ENCODE measurements at regions not wholly inside any gene's neighbourhood (a gene's known extent, or its start where the extent isn't known, plus 50 kb on each side); places are given as distances from the start of the nearest gene placed in this dataset.

- in situ Hi-C loops (cut with MboI): no loop called here
- Histone ChIP-seq H3K4me2 (ENCODE audit: unreplicated experiment) (no peak overlapping the region), H3K4me1 (ENCODE audit: insufficient read depth) (peaks cover 21% of the 10 kb centered on the region), H3K27ac (no peak overlapping the region), H3K9me3 (ENCODE audit: low read depth) (no peaks in the 10 kb centered on the region), H3K79me2 (ENCODE audit: insufficient read depth) (no peaks in the 10 kb centered on the region), H3K9ac (no peak overlapping the region), H3K36me3 (ENCODE audit: low read depth) (no peaks in the 10 kb centered on the region), H3K4me3 (no peak overlapping the region), H3K27me3 (replicated peaks; ENCODE audit: insufficient read depth) (no peaks in the 10 kb centered on the region), H3F3A (ENCODE audit: insufficient read depth) (peaks cover 9% of the 10 kb centered on the region), H4K20me1 (ENCODE audit: insufficient read depth) (no peaks in the 10 kb centered on the region), H2AFZ (no peak overlapping the region), H3K9me2 (ENCODE audit: insufficient read depth) (no peaks in the 10 kb centered on the region)
- TF ChIP-seq EZH2phosphoT487 (IDR thresholded peaks at IDR 0.05; ENCODE audit: insufficient read depth, low read depth) (no peak), EZH2 (IDR thresholded peaks at IDR 0.05; ENCODE audit: insufficient read depth, poor library complexity, severe bottlenecking) (no peak)
- no peak for DNase-seq
- WGBS, 2 experiments (ENCODE audit: low coverage in 1 of 2, low lambda C conversion rate in 2 of 2, missing lambda C conversion rate in 2 of 2): 78 to 82% methylated on average over 2 of the region's 2 CpGs
Observed at GRCh38 chr17:17405673-17406072, 71.1 kb upstream of the MED9 start.

GRCh38 chr17:17406225-17406624 is 70.6 kb upstream of the MED9 start:
- TF ChIP-seq EZH2 (IDR thresholded peaks at IDR 0.05; ENCODE audit: insufficient read depth, poor library complexity, severe bottlenecking): no peak
- TF ChIP-seq EZH2phosphoT487 (IDR thresholded peaks at IDR 0.05; ENCODE audit: insufficient read depth, low read depth): no peak
- Histone ChIP-seq H4K20me1 (ENCODE audit: insufficient read depth) (no peaks in the 10 kb centered on the region), H3K4me3 (no peak overlapping the region), H3K9me2 (ENCODE audit: insufficient read depth) (no peaks in the 10 kb centered on the region), H3K4me1 (ENCODE audit: insufficient read depth) (peaks cover 19% of the 10 kb centered on the region), H3K79me2 (ENCODE audit: insufficient read depth) (no peaks in the 10 kb centered on the region), H3K27ac (no peak overlapping the region), H3K36me3 (ENCODE audit: low read depth) (no peaks in the 10 kb centered on the region), H3K27me3 (replicated peaks; ENCODE audit: insufficient read depth) (no peaks in the 10 kb centered on the region), H3K4me2 (ENCODE audit: unreplicated experiment) (no peak overlapping the region), H3K9me3 (ENCODE audit: low read depth) (no peaks in the 10 kb centered on the region), H3K9ac (no peak overlapping the region), H2AFZ (no peak overlapping the region), H3F3A (ENCODE audit: insufficient read depth) (peaks cover 10% of the 10 kb centered on the region)
- WGBS, 2 experiments (ENCODE audit: low coverage in 1 of 2, low lambda C conversion rate in 2 of 2, missing lambda C conversion rate in 2 of 2): 92 to 93% methylated on average over 7 of the region's 7 CpGs
- no peak for DNase-seq
- in situ Hi-C loops (cut with MboI): no loop called here

GRCh38 chr17:17408236-17408794 is 68.5 kb upstream of the MED9 start:
- Histone ChIP-seq H3K27ac (no peak overlapping the region), H3K9me3 (ENCODE audit: low read depth) (no peaks in the 10 kb centered on the region), H3K4me2 (ENCODE audit: unreplicated experiment) (no peak overlapping the region), H3K4me3 (no peak overlapping the region), H3K36me3 (ENCODE audit: low read depth) (no peaks in the 10 kb centered on the region), H3K79me2 (ENCODE audit: insufficient read depth) (no peaks in the 10 kb centered on the region), H3F3A (ENCODE audit: insufficient read depth) (peaks cover 20% of the 10 kb centered on the region), H4K20me1 (ENCODE audit: insufficient read depth) (no peaks in the 10 kb centered on the region), H3K9me2 (ENCODE audit: insufficient read depth) (no peaks in the 10 kb centered on the region), H2AFZ (no peak overlapping the region), H3K4me1 (ENCODE audit: insufficient read depth) (peaks cover 16% of the 10 kb centered on the region), H3K9ac (no peak overlapping the region), H3K27me3 (replicated peaks; ENCODE audit: insufficient read depth) (no peaks in the 10 kb centered on the region)
- WGBS, 2 experiments (ENCODE audit: low coverage in 1 of 2, low lambda C conversion rate in 2 of 2, missing lambda C conversion rate in 2 of 2): 74 to 77% methylated on average over 2 of the region's 2 CpGs
- in situ Hi-C loops (cut with MboI): no loop called here
- no peak for TF ChIP-seq EZH2 (IDR thresholded peaks at IDR 0.05; ENCODE audit: insufficient read depth, poor library complexity, severe bottlenecking)
- no peak for TF ChIP-seq EZH2phosphoT487 (IDR thresholded peaks at IDR 0.05; ENCODE audit: insufficient read depth, low read depth)
- DNase-seq: peak; percentile 63

GRCh38 chr17:17410357-17410756 is 66.4 kb upstream of the MED9 start:
- no peaks in the 10 kb centered on the region for H3K36me3 ChIP-seq (ENCODE audit: low read depth)
- WGBS, 2 experiments (ENCODE audit: low coverage in 1 of 2, low lambda C conversion rate in 2 of 2, missing lambda C conversion rate in 2 of 2): 74 to 89% methylated on average over 6 of the region's 6 CpGs
- H4K20me1 ChIP-seq (ENCODE audit: insufficient read depth): no peaks in the 10 kb centered on the region
- in situ Hi-C loops (cut with MboI): no loop called here
- no peak overlapping the region for H2AFZ ChIP-seq
- H3K79me2 ChIP-seq (ENCODE audit: insufficient read depth): no peaks in the 10 kb centered on the region
- no peaks in the 10 kb centered on the region for H3K27me3 ChIP-seq (replicated peaks; ENCODE audit: insufficient read depth)
- peaks cover 34% of the 10 kb centered on the region for H3F3A ChIP-seq (ENCODE audit: insufficient read depth)
- no peak overlapping the region for H3K4me2 ChIP-seq (ENCODE audit: unreplicated experiment)
- no peak overlapping the region for H3K27ac ChIP-seq
- no peaks in the 10 kb centered on the region for H3K9me2 ChIP-seq (ENCODE audit: insufficient read depth)
- H3K4me3 ChIP-seq: no peak overlapping the region
- no peaks in the 10 kb centered on the region for H3K9me3 ChIP-seq (ENCODE audit: low read depth)
- H3K4me1 ChIP-seq (ENCODE audit: insufficient read depth): peaks cover 33% of the 10 kb centered on the region
- TF ChIP-seq EZH2phosphoT487 (IDR thresholded peaks at IDR 0.05; ENCODE audit: insufficient read depth, low read depth): no peak
- no peak for TF ChIP-seq EZH2 (IDR thresholded peaks at IDR 0.05; ENCODE audit: insufficient read depth, poor library complexity, severe bottlenecking)
- no peak for DNase-seq
- no peak overlapping the region for H3K9ac ChIP-seq

- Histone ChIP-seq H3K79me2 (ENCODE audit: insufficient read depth) (no peaks in the 10 kb centered on the region), H3K9ac (peak overlapping the region; percentile 60), H3K36me3 (ENCODE audit: low read depth) (no peaks in the 10 kb centered on the region), H3K4me1 (ENCODE audit: insufficient read depth) (peaks cover 46% of the 10 kb centered on the region), H3K27me3 (replicated peaks; ENCODE audit: insufficient read depth) (no peaks in the 10 kb centered on the region), H3K4me3 (no peak overlapping the region), H2AFZ (no peak overlapping the region), H3K9me2 (ENCODE audit: insufficient read depth) (no peaks in the 10 kb centered on the region), H3K9me3 (ENCODE audit: low read depth) (no peaks in the 10 kb centered on the region), H3K4me2 (ENCODE audit: unreplicated experiment) (no peak overlapping the region), H4K20me1 (ENCODE audit: insufficient read depth) (no peaks in the 10 kb centered on the region), H3F3A (ENCODE audit: insufficient read depth) (peaks cover 44% of the 10 kb centered on the region), H3K27ac (peak overlapping the region; percentile 82)
- in situ Hi-C loops (cut with MboI): no loop called here
- peak; percentile 65 for DNase-seq
- TF ChIP-seq EZH2phosphoT487 (IDR thresholded peaks at IDR 0.05; ENCODE audit: insufficient read depth, low read depth): no peak
- TF ChIP-seq EZH2 (IDR thresholded peaks at IDR 0.05; ENCODE audit: insufficient read depth, poor library complexity, severe bottlenecking): no peak
Observed at GRCh38 chr17:17411692-17412091, 65.1 kb upstream of the MED9 start.
